ENCODE measurements at regions not wholly inside any gene's neighbourhood (a gene's known extent, or its start where the extent isn't known, plus 50 kb on each side); places are given as distances from the start of the nearest gene placed in this dataset.

- no peak for TF ChIP-seq EZH2phosphoT487 (IDR thresholded peaks at IDR 0.05; ENCODE audit: low read length)
- no peak for TF ChIP-seq EZH2 (optimal IDR thresholded peaks at IDR 0.05; ENCODE audit: low read depth, low read length)
- no peak for TF ChIP-seq CTCF (IDR thresholded peaks at IDR 0.05; ENCODE audit: low read length)
- no peak for DNase-seq
Measured at GRCh38 chr2:109685453-109685852, 71.3 kb downstream of the SOWAHC start.

GRCh38 chr2:109686921-109687320 is 72.8 kb downstream of the SOWAHC start:
- Histone ChIP-seq H3K4me1 (ENCODE audit: low read length) (no peaks in the 10 kb centered on the region), H3K4me2 (ENCODE audit: low read depth, low read length) (no peak overlapping the region), H3K79me2 (ENCODE audit: low read length) (no peaks in the 10 kb centered on the region), H3K9me2 (replicated peaks; ENCODE audit: insufficient read depth, low read length) (no peaks in the 10 kb centered on the region), H3K9me3 (replicated peaks; ENCODE audit: insufficient read depth, low read length) (no peaks in the 10 kb centered on the region), H3K36me3 (replicated peaks; ENCODE audit: insufficient read depth, low read length) (no peaks in the 10 kb centered on the region), H4K20me1 (ENCODE audit: insufficient read depth, low read length) (no peaks in the 10 kb centered on the region), H3K4me3 (ENCODE audit: low read length) (no peak overlapping the region), H3K27me3 (replicated peaks; ENCODE audit: insufficient read depth, low read length) (no peaks in the 10 kb centered on the region), H3K27ac (ENCODE audit: low read length) (no peak overlapping the region), H2AFZ (ENCODE audit: low read length) (no peak overlapping the region), H3K9ac (ENCODE audit: low read length) (no peak overlapping the region), H3F3A (ENCODE audit: insufficient read depth, low read length) (no peaks in the 10 kb centered on the region)
- TF ChIP-seq EZH2phosphoT487 (IDR thresholded peaks at IDR 0.05; ENCODE audit: low read length), result no peak
- no peak for TF ChIP-seq CTCF (IDR thresholded peaks at IDR 0.05; ENCODE audit: low read length)
- TF ChIP-seq EZH2 (optimal IDR thresholded peaks at IDR 0.05; ENCODE audit: low read depth, low read length), result no peak
- DNase-seq, result no peak

More at GRCh38 chr2:109685453-109685852, 71.3 kb downstream of the SOWAHC start:
- Histone ChIP-seq H3F3A (ENCODE audit: insufficient read depth, low read length) (no peaks in the 10 kb centered on the region), H3K36me3 (replicated peaks; ENCODE audit: insufficient read depth, low read length) (no peaks in the 10 kb centered on the region), H3K4me3 (ENCODE audit: low read length) (no peak overlapping the region), H4K20me1 (ENCODE audit: insufficient read depth, low read length) (no peaks in the 10 kb centered on the region), H3K4me1 (ENCODE audit: low read length) (no peaks in the 10 kb centered on the region), H3K4me2 (ENCODE audit: low read depth, low read length) (no peak overlapping the region), H3K9ac (ENCODE audit: low read length) (no peak overlapping the region), H3K27me3 (replicated peaks; ENCODE audit: insufficient read depth, low read length) (no peaks in the 10 kb centered on the region), H3K79me2 (ENCODE audit: low read length) (no peaks in the 10 kb centered on the region), H3K27ac (ENCODE audit: low read length) (no peak overlapping the region), H2AFZ (ENCODE audit: low read length) (no peak overlapping the region), H3K9me3 (replicated peaks; ENCODE audit: insufficient read depth, low read length) (no peaks in the 10 kb centered on the region), H3K9me2 (replicated peaks; ENCODE audit: insufficient read depth, low read length) (no peaks in the 10 kb centered on the region)

- no peaks in the 10 kb centered on the region for H3K36me3 ChIP-seq (replicated peaks; ENCODE audit: insufficient read depth, low read length)
- no peak overlapping the region for H2AFZ ChIP-seq (ENCODE audit: low read length)
- no peaks in the 10 kb centered on the region for H3K4me1 ChIP-seq (ENCODE audit: low read length)
- no peaks in the 10 kb centered on the region for H3K9me3 ChIP-seq (replicated peaks; ENCODE audit: insufficient read depth, low read length)
- no peaks in the 10 kb centered on the region for H3F3A ChIP-seq (ENCODE audit: insufficient read depth, low read length)
- no peaks in the 10 kb centered on the region for H3K79me2 ChIP-seq (ENCODE audit: low read length)
- no peak overlapping the region for H3K9ac ChIP-seq (ENCODE audit: low read length)
- H3K4me3 ChIP-seq (ENCODE audit: low read length), result no peak overlapping the region
- H3K4me2 ChIP-seq (ENCODE audit: low read depth, low read length), result no peak overlapping the region
- H3K27ac ChIP-seq (ENCODE audit: low read length), result no peak overlapping the region
- DNase-seq, result no peak
- H3K27me3 ChIP-seq (replicated peaks; ENCODE audit: insufficient read depth, low read length), result no peaks in the 10 kb centered on the region
- H3K9me2 ChIP-seq (replicated peaks; ENCODE audit: insufficient read depth, low read length), result no peaks in the 10 kb centered on the region
- no peak for TF ChIP-seq EZH2 (optimal IDR thresholded peaks at IDR 0.05; ENCODE audit: low read depth, low read length)
- no peak for TF ChIP-seq EZH2phosphoT487 (IDR thresholded peaks at IDR 0.05; ENCODE audit: low read length)
- TF ChIP-seq CTCF (IDR thresholded peaks at IDR 0.05; ENCODE audit: low read length), result no peak
- no peaks in the 10 kb centered on the region for H4K20me1 ChIP-seq (ENCODE audit: insufficient read depth, low read length)
Measured at GRCh38 chr2:109689182-109689930, 75.2 kb downstream of the SOWAHC start.
